T-cell (primary cell): ENCODE measurements at regions not wholly inside any gene's neighbourhood (a gene's known extent, or its start where the extent isn't known, plus 50 kb on each side); places are given as distances from the start of the nearest gene placed in this dataset.

Experiments
- ATAC-seq, 4 experiments: fragments of 200-7000 bp in 3 of 4; fragments of 150-1000 bp in 1 of 4; cut with Tn5 transposase; replicated peaks in 1 of 4; 1 replicate in 3 of 4; 2 replicates in 1 of 4; pipeline ENCODE4 v1.10.0; 2021; ENCODE audit warnings: moderate library complexity in 3 of 4, mild to moderate bottlenecking in 2 of 4, moderate number of reproducible peaks in 1 of 4
- CTCF ChIA-PET, 2 donors: fragments of 300-600 bp; sonication (Branson Sonifier 250); formaldehyde crosslinking; loops; one replicate each; lab custom pipeline; 2022; ENCODE audit warnings: antibody characterized with exemption in 2 of 2; lab: Charles Lee
- POLR2A ChIA-PET, 2 donors: fragments of 300-600 bp; sonication (Branson Sonifier 250); formaldehyde crosslinking; loops; one replicate each; lab custom pipeline; 2022; ENCODE audit warnings: antibody characterized with exemption in 2 of 2; lab: Charles Lee
- DNase-seq, 35 experiments: peaks; one replicate each; pipeline versions ENCODE4 v3.0.0 to v3.0.0-alpha.2; 2013 to 2023
- H3K27ac ChIP-seq: one replicate; pipeline ENCODE4 v1.5.1; 2013; ENCODE audit warnings: low read length
- H3K27me3 ChIP-seq, 2 experiments: replicated peaks in 1 of 2; 1 replicate in 1 of 2; 2 replicates in 1 of 2; pipeline versions ENCODE4 v1.6.1 to v1.7.0; 2013; ENCODE audit warnings: low read length in 1 of 2, mixed read lengths in 1 of 2; ENCODE audit not compliant: control insufficient read depth in 2 of 2, insufficient read depth in 2 of 2; ENCODE audit errors: extremely low read depth in 1 of 2
- H3K36me3 ChIP-seq, 2 donors: 1 replicate in 1 of 2; 2 replicates in 1 of 2; pipeline versions ENCODE4 v1.6.1 to v1.7.0; 2013; ENCODE audit warnings: low read length in 1 of 2; ENCODE audit not compliant: control insufficient read depth in 2 of 2, insufficient read depth in 1 of 2; ENCODE audit errors: extremely low read depth in 1 of 2
- H3K4me1 ChIP-seq, 2 experiments: 1 replicate in 1 of 2; 2 replicates in 1 of 2; pipeline versions ENCODE4 v1.6.1 to v1.7.0; 2013; ENCODE audit warnings: low read length in 2 of 2, mixed read lengths in 1 of 2; ENCODE audit not compliant: insufficient read depth in 2 of 2, control insufficient read depth in 1 of 2; ENCODE audit errors: extremely low read depth in 1 of 2
- H3K4me3 ChIP-seq, 2 donors: 1 replicate in 1 of 2; 2 replicates in 1 of 2; pipeline versions ENCODE4 v1.5.1 to v1.7.0; 2013; ENCODE audit warnings: mild to moderate bottlenecking in 2 of 2, low read length in 1 of 2, moderate library complexity in 1 of 2; ENCODE audit not compliant: control insufficient read depth in 1 of 2; ENCODE audit errors: extremely low read depth in 1 of 2
- H3K9me3 ChIP-seq: 2 replicates; pipeline ENCODE4 v1.7.0; 2013
- H3K27ac Mint-ChIP-seq, 2 donors: one replicate each; pipeline ENCODE4 v1.8.0; 2020 to 2021; ENCODE audit warnings: mild to moderate bottlenecking in 2 of 2, mixed read lengths in 2 of 2
- H3K27me3 Mint-ChIP-seq, 2 donors: one replicate each; pipeline ENCODE4 v1.8.0; 2021 to 2022; ENCODE audit warnings: mixed read lengths in 2 of 2
- H3K36me3 Mint-ChIP-seq: one replicate; pipeline ENCODE4 v1.8.0; 2021; ENCODE audit warnings: mixed read lengths
- H3K4me1 Mint-ChIP-seq, 3 donors: one replicate each; pipeline ENCODE4 v1.8.0; 2020 to 2022; ENCODE audit warnings: mixed read lengths in 3 of 3, mild to moderate bottlenecking in 1 of 3
- H3K4me3 Mint-ChIP-seq, 3 donors: one replicate each; pipeline ENCODE4 v1.8.0; 2020 to 2022; ENCODE audit warnings: mild to moderate bottlenecking in 3 of 3, mixed read lengths in 3 of 3, moderate library complexity in 3 of 3
- H3K9me3 Mint-ChIP-seq, 3 donors: one replicate each; pipeline ENCODE4 v1.8.0; 2020 to 2022; ENCODE audit warnings: mixed read lengths in 3 of 3
- WGBS: methylation state at CpG from one replicate; pipeline ENCODE4 v1.1.5; 2013; ENCODE audit warnings: missing lambda C conversion rate; ENCODE audit not compliant: insufficient coverage; 5-methylcytosine and 5-hydroxymethylcytosine counted together

- Mint-ChIP-seq H3K9me3 (peaks cover 0 to 9% (median 3%) of the 10 kb centered on the region in 3 donors), H3K4me1 (no peaks in the 10 kb centered on the region), H3K4me3 (no peak overlapping the region), H3K27me3 (peaks cover 0 to 4% of the 10 kb centered on the region in 2 donors), H3K27ac (no peak overlapping the region), H3K36me3 (no peaks in the 10 kb centered on the region)
- ATAC-seq (no peak), DNase-seq (no peak)
- WGBS: no CpG with 5 or more reads among the region's 3 CpGs
- Histone ChIP-seq H3K27ac (no peak overlapping the region), H3K4me1 (no peaks in the 10 kb centered on the region), H3K36me3 (no peaks in the 10 kb centered on the region), H3K27me3 (no peaks in the 10 kb centered on the region), H3K9me3 (no peaks in the 10 kb centered on the region), H3K4me3 (no peak overlapping the region)
- ChIA-PET CTCF (no interaction called here), POLR2A (no interaction called here)
Observed at GRCh38 chr1:218863987-218864386, 309.7 kb upstream of the LYPLAL1 start.

- H3K9me3 Mint-ChIP-seq: peaks cover 0 to 19% (median 8%) of the 10 kb centered on the region in 3 donors
- no peaks in the 10 kb centered on the region for H3K36me3 Mint-ChIP-seq
- Histone ChIP-seq H3K36me3 (no peaks in the 10 kb centered on the region), H3K4me3 (no peak overlapping the region), H3K27ac (no peak overlapping the region), H3K9me3 (no peaks in the 10 kb centered on the region), H3K27me3 (no peaks in the 10 kb centered on the region), H3K4me1 (no peaks in the 10 kb centered on the region)
- DNase-seq (no peak), ATAC-seq (no peak)
- peaks cover 0 to 4% of the 10 kb centered on the region in 2 donors for H3K27me3 Mint-ChIP-seq
- no CpG with 5 or more reads among the region's 1 CpG for WGBS
- ChIA-PET CTCF (interaction anchor here in 1 of 2 donors (0.6 kb wide), 1 partner anchor 8 kb away, joined by 3 read pairs; no protein-coding TSS in a partner anchor), POLR2A (no interaction called here)
- H3K27ac Mint-ChIP-seq: no peak overlapping the region
- no peak overlapping the region for H3K4me3 Mint-ChIP-seq
- H3K4me1 Mint-ChIP-seq: no peaks in the 10 kb centered on the region
Observed at GRCh38 chr1:218865591-218865990, 308.1 kb upstream of the LYPLAL1 start.

GRCh38 chr1:218866507-218866906 lies 307.2 kb upstream of the LYPLAL1 start:
- Histone ChIP-seq H3K4me1 (no peaks in the 10 kb centered on the region), H3K36me3 (no peaks in the 10 kb centered on the region), H3K4me3 (no peak overlapping the region), H3K9me3 (no peaks in the 10 kb centered on the region), H3K27ac (no peak overlapping the region), H3K27me3 (no peaks in the 10 kb centered on the region)
- Mint-ChIP-seq H3K36me3 (no peaks in the 10 kb centered on the region), H3K27me3 (no peaks in the 10 kb centered on the region), H3K9me3 (peaks cover 0 to 16% (median 8%) of the 10 kb centered on the region in 3 donors), H3K4me1 (no peaks in the 10 kb centered on the region), H3K4me3 (no peak overlapping the region), H3K27ac (no peak overlapping the region)
- POLR2A ChIA-PET: interaction anchor here in 1 of 2 donors (0.5 kb wide), 1 partner anchor 87 kb away, joined by 3 read pairs; no protein-coding TSS in a partner anchor
- ATAC-seq: no peak
- 100% methylated on average over 1 of the region's 1 CpG for WGBS
- DNase-seq: no peak
- CTCF ChIA-PET: no interaction called here

GRCh38 chr1:218867066-218867465 lies 306.6 kb upstream of the LYPLAL1 start:
- POLR2A ChIA-PET: interaction anchor here in 1 of 2 donors (0.5 kb wide), 1 partner anchor 87 kb away, joined by 3 read pairs; no protein-coding TSS in a partner anchor
- WGBS: no CpG with 5 or more reads among the region's 3 CpGs
- H3K4me3 ChIP-seq: no peak overlapping the region
- H3K9me3 ChIP-seq: no peaks in the 10 kb centered on the region
- DNase-seq (no peak), ATAC-seq (no peak)
- no peaks in the 10 kb centered on the region for H3K36me3 ChIP-seq
- no peaks in the 10 kb centered on the region for H3K27me3 ChIP-seq
- Mint-ChIP-seq H3K36me3 (no peaks in the 10 kb centered on the region), H3K4me1 (no peaks in the 10 kb centered on the region), H3K27ac (no peak overlapping the region), H3K27me3 (no peaks in the 10 kb centered on the region), H3K9me3 (peaks cover 0 to 14% (median 5%) of the 10 kb centered on the region in 3 donors), H3K4me3 (no peak overlapping the region)
- no peaks in the 10 kb centered on the region for H3K4me1 ChIP-seq
- H3K27ac ChIP-seq: no peak overlapping the region
- CTCF ChIA-PET: no interaction called here

- H3K4me3 Mint-ChIP-seq: no peak overlapping the region
Observed at GRCh38 chr1:218867941-218868626, 305.6 kb upstream of the LYPLAL1 start.

GRCh38 chr1:218869276-218869675 lies 304.4 kb upstream of the LYPLAL1 start:
- no peak for DNase-seq
- Histone ChIP-seq H3K27me3 (no peaks in the 10 kb centered on the region), H3K36me3 (no peaks in the 10 kb centered on the region), H3K9me3 (no peaks in the 10 kb centered on the region), H3K4me3 (no peak overlapping the region), H3K27ac (no peak overlapping the region), H3K4me1 (no peaks in the 10 kb centered on the region)
- ChIA-PET POLR2A (no interaction called here), CTCF (no interaction called here)
- no peaks in the 10 kb centered on the region for H3K27me3 Mint-ChIP-seq
- H3K4me3 Mint-ChIP-seq: no peak overlapping the region
- ATAC-seq: no peak
- no peak overlapping the region for H3K27ac Mint-ChIP-seq
- peaks cover 0 to 22% (median 5%) of the 10 kb centered on the region in 3 donors for H3K9me3 Mint-ChIP-seq
- H3K36me3 Mint-ChIP-seq: no peaks in the 10 kb centered on the region
- no peaks in the 10 kb centered on the region for H3K4me1 Mint-ChIP-seq

More at GRCh38 chr1:218867941-218868626, 305.6 kb upstream of the LYPLAL1 start:
- POLR2A ChIA-PET: interaction anchor here in 1 of 2 donors (0.6 kb wide), 1 partner anchor 120 kb away, joined by 3 read pairs; no protein-coding TSS in a partner anchor
- DNase-seq (no peak), ATAC-seq (no peak)
- Histone ChIP-seq H3K27ac (no peak overlapping the region), H3K4me3 (no peak overlapping the region), H3K9me3 (no peaks in the 10 kb centered on the region), H3K4me1 (no peaks in the 10 kb centered on the region), H3K27me3 (no peaks in the 10 kb centered on the region), H3K36me3 (no peaks in the 10 kb centered on the region)
- Mint-ChIP-seq H3K27ac (no peak overlapping the region), H3K4me1 (no peaks in the 10 kb centered on the region), H3K36me3 (no peaks in the 10 kb centered on the region), H3K27me3 (no peaks in the 10 kb centered on the region), H3K9me3 (peaks cover 0 to 20% (median 5%) of the 10 kb centered on the region in 3 donors)
- WGBS: 92% methylated on average over 1 of the region's 3 CpGs
- CTCF ChIA-PET: no interaction called here
